Body of pancreas (tissue), 4 donors: ENCODE measurements at regions not wholly inside any gene's neighbourhood (a gene's known extent, or its start where the extent isn't known, plus 50 kb on each side); places are given as distances from the start of the nearest gene placed in this dataset.

Source experiments
- POLR2A ChIP-seq, 3 donors: fragments of 450-650 bp; IDR thresholded peaks; one replicate each; pipeline ENCODE4 v1.6.1; 2016; ENCODE audit warnings: antibody characterized with exemption in 3 of 3, mild to moderate bottlenecking in 2 of 3
- TF ChIP-seq, protein P1 (sequence below), 7 experiments: fragments of 450-650 bp in 4 of 7; fragments of 200-600 bp in 3 of 7; sonication (generic) in 3 of 7; IDR thresholded peaks; one replicate each; pipeline ENCODE4 v1.5.1; 2016 to 2019; ENCODE audit warnings: antibody characterized with exemption in 7 of 7

DNA sequence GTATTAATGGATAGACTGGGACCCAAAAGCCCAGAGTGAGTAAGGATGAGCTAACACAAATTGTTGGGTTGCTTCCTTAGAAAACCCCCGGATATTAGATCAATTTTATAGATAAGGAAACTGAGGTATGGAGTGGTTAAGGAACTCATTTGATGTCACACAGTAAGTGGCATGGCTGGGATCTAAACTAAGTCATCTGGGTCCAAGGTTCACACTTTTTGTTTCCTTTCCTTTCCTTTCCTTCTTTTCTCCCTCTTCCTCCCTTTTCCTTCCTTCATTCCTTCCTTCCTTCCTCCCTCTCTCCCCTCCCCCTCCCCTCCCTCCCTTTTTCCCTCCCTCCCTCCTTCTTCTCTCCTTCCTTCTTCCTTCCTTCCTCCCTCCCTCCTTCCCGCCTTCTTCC, 469.5 kb downstream of the TYW1 start:
- TF ChIP-seq, protein P1, sequence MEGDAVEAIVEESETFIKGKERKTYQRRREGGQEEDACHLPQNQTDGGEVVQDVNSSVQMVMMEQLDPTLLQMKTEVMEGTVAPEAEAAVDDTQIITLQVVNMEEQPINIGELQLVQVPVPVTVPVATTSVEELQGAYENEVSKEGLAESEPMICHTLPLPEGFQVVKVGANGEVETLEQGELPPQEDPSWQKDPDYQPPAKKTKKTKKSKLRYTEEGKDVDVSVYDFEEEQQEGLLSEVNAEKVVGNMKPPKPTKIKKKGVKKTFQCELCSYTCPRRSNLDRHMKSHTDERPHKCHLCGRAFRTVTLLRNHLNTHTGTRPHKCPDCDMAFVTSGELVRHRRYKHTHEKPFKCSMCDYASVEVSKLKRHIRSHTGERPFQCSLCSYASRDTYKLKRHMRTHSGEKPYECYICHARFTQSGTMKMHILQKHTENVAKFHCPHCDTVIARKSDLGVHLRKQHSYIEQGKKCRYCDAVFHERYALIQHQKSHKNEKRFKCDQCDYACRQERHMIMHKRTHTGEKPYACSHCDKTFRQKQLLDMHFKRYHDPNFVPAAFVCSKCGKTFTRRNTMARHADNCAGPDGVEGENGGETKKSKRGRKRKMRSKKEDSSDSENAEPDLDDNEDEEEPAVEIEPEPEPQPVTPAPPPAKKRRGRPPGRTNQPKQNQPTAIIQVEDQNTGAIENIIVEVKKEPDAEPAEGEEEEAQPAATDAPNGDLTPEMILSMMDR (IDR thresholded peaks at IDR 0.05): no peak
- TF ChIP-seq POLR2A (IDR thresholded peaks at IDR 0.05): no peak
